ENCODE measurements at regions not wholly inside any gene's neighbourhood (a gene's known extent, or its start where the extent isn't known, plus 50 kb on each side); places are given as distances from the start of the nearest gene placed in this dataset.
A peak's percentile ranks its signal among the peaks of the same experiment; 100 is the strongest.

DNA sequence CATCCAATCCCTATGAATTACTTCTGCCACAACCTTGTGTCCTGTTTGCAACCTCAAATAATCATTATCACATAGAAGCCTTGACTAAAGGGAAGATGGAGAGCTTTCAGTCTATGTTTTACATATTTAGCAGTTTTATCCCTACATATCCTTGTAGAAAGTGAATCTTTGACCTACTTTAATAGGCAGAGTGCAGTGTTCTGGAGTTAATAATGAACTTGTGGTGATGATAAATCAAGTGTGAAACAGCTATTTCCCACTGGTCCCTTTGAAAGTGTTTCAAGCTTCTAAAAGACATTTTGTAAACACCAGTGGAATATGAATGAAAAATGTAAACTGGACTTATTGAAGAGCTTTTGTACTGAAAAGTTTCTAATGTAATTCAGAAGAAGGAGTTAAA, 406.7 kb downstream of the GABRG2 start:
- no peak for TF ChIP-seq ZNF384 (IDR thresholded peaks at IDR 0.05)
- no peak for TF ChIP-seq SP1 (IDR thresholded peaks at IDR 0.05)
- TF ChIP-seq FOXK2 (IDR thresholded peaks at IDR 0.05), result no peak
- TF ChIP-seq TARDBP (IDR thresholded peaks at IDR 0.05), result no peak
- no peak for TF ChIP-seq FOXM1 (IDR thresholded peaks at IDR 0.05; ENCODE audit: borderline replicate concordance)
- POLR2A ChIA-PET, result no interaction called here
- no peak for DNase-seq (ENCODE audit: extremely low spot score)
- CTCF ChIA-PET, result no interaction called here

DNA sequence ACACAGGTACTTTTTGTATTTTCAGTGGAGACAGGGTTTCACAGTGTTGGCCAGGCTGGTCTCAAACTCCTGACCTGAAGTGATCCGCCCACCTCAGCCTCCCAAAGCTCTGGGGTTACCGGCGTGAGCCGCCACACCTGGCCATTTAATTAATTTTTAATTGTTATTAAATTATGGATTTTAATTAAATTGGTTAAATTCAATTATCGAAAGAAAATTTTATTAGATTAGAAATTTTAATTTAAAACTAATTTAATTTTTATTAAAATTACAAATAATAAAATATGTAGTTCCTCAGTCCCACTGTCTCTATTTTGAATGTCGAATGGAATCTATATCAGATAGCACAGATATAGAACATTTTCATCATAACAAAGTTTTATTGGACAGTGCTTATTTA, 416.5 kb downstream of the GABRG2 start:
- TF ChIP-seq ARNT (IDR thresholded peaks at IDR 0.05) (no peak), FOXA1 (IDR thresholded peaks at IDR 0.05) (no peak), HDGF (IDR thresholded peaks at IDR 0.05; ENCODE audit: borderline replicate concordance) (no peak), CTBP1 (IDR thresholded peaks at IDR 0.05; ENCODE audit: borderline replicate concordance) (no peak), FOXM1 (IDR thresholded peaks at IDR 0.05; ENCODE audit: borderline replicate concordance) (no peak)
- DNase-seq (ENCODE audit: extremely low spot score), result no peak
- CTCF ChIA-PET, result interaction anchor here (0.6 kb wide), 1 partner anchor 863 kb away, joined by 3 read pairs; no protein-coding TSS in a partner anchor
- POLR2A ChIA-PET, result no interaction called here

- TF ChIP-seq NFRKB (IDR thresholded peaks at IDR 0.05) (no peak), TARDBP (IDR thresholded peaks at IDR 0.05) (no peak), ELF4 (IDR thresholded peaks at IDR 0.05) (no peak), BHLHE40 (IDR thresholded peaks at IDR 0.05; ENCODE audit: borderline replicate concordance) (no peak), PKNOX1 (IDR thresholded peaks at IDR 0.05) (no peak), ZNF384 (IDR thresholded peaks at IDR 0.05) (no peak), FOXM1 (IDR thresholded peaks at IDR 0.05; ENCODE audit: borderline replicate concordance) (no peak), HDGF (IDR thresholded peaks at IDR 0.05; ENCODE audit: borderline replicate concordance) (no peak)
- POLR2A ChIA-PET, result no interaction called here
- CTCF ChIA-PET, result no interaction called here
These were observed 417.4 kb downstream of the GABRG2 start for GRCh38 chr5:162484986-162485385.

DNA sequence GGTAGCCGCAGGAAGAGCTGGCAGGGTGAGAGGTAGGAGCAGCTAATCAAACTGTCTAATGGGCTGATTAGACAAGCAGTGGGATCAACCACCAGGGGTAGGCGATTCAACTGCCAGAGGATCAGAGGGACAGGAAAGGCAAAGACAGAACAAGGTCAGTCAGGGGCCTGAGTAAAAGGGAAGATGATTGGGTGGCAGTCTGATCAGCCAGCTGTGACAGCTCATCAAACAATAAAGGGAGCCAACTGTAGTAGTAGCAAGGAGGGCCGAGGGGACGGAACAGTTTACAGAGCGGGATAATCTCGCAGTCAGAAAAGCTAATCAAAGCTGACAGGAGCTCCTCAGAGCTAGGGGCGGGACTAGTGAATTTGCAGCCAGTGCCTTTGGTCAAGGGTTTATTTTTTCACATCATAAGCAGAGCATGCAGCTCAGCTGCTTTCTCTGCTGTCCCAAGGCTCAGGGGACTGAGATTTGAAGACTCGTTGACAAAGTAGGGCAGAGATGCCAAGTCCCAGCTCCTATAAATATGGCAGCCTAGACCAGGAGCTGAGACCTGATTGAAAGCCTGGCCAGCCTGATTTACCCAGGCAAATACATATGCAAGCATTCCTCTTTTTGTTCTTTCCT, 418.2 kb downstream of the GABRG2 start:
- peak; percentile 4 for DNase-seq (ENCODE audit: extremely low spot score)
- no peak for TF ChIP-seq SP1 (IDR thresholded peaks at IDR 0.05)
- TF ChIP-seq LEF1 (IDR thresholded peaks at IDR 0.05; ENCODE audit: borderline replicate concordance), result no peak
- TF ChIP-seq ARNT (IDR thresholded peaks at IDR 0.05), result no peak
- TF ChIP-seq CTBP1 (IDR thresholded peaks at IDR 0.05; ENCODE audit: borderline replicate concordance), result no peak
- no peak for TF ChIP-seq SUZ12 (IDR thresholded peaks at IDR 0.05)
- no peak for TF ChIP-seq NFRKB (IDR thresholded peaks at IDR 0.05)
- TF ChIP-seq TARDBP (IDR thresholded peaks at IDR 0.05), result no peak
- TF ChIP-seq FOXK2 (IDR thresholded peaks at IDR 0.05), result no peak
- POLR2A ChIA-PET, result no interaction called here
- CTCF ChIA-PET, result no interaction called here

More at GRCh38 chr5:162484986-162485385, 417.4 kb downstream of the GABRG2 start:
- DNase-seq (ENCODE audit: extremely low spot score), result no peak

- no peak for DNase-seq (ENCODE audit: extremely low spot score)
- ChIA-PET CTCF (no interaction called here), POLR2A (no interaction called here)
- TF ChIP-seq NFRKB (IDR thresholded peaks at IDR 0.05), result no peak
- no peak for TF ChIP-seq ELF4 (IDR thresholded peaks at IDR 0.05)
- no peak for TF ChIP-seq CTBP1 (IDR thresholded peaks at IDR 0.05; ENCODE audit: borderline replicate concordance)
- no peak for TF ChIP-seq FOXA1 (IDR thresholded peaks at IDR 0.05)
- no peak for TF ChIP-seq FOXM1 (IDR thresholded peaks at IDR 0.05; ENCODE audit: borderline replicate concordance)
- TF ChIP-seq PKNOX1 (IDR thresholded peaks at IDR 0.05), result no peak
- TF ChIP-seq FOXK2 (IDR thresholded peaks at IDR 0.05), result no peak
- no peak for TF ChIP-seq HDGF (IDR thresholded peaks at IDR 0.05; ENCODE audit: borderline replicate concordance)
- no peak for TF ChIP-seq ZNF384 (IDR thresholded peaks at IDR 0.05)
- no peak for TF ChIP-seq SUZ12 (IDR thresholded peaks at IDR 0.05)
- TF ChIP-seq L3MBTL2 (conservative IDR thresholded peaks at IDR 0.05), result no peak
- TF ChIP-seq BHLHE40 (IDR thresholded peaks at IDR 0.05; ENCODE audit: borderline replicate concordance), result no peak
- no peak for TF ChIP-seq ARNT (IDR thresholded peaks at IDR 0.05)
- no peak for TF ChIP-seq TARDBP (IDR thresholded peaks at IDR 0.05)
These were observed 420.3 kb downstream of the GABRG2 start for GRCh38 chr5:162487528-162488525.

DNA sequence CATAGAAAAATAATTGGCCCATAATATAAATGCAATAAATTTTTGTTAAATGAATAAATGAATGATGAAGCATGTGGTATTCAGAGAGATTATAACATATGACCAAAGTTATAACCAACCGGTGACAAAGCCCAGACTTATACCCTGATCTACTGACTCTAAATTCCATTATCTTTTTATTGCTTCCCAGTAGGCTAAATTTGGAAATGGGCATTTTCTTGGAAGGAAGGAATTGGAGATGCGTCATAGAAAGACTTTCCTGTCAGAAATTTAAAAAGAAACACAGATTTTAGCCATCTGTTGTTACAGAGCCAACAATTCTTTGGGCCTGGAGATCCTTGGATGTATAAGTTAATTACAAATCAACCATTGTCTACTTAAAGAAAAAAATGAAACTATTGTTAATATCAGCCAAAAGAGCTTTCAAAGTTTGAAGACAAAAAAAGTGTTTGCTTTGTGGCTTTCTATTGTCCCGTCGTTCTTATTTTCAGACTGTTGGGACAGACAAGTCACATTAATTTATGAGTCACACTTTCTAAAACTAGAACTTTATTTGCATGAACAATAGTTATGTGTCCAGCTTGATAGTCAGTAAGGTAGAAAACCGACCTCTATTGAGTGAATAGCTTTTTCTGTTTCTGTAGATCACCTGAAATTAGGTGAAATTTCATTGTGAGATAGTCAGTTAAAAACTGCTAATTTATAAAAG, 428.7 kb downstream of the GABRG2 start:
- TF ChIP-seq LEF1 (IDR thresholded peaks at IDR 0.05; ENCODE audit: borderline replicate concordance) (no peak), CTBP1 (IDR thresholded peaks at IDR 0.05; ENCODE audit: borderline replicate concordance) (no peak)
- no peak for DNase-seq (ENCODE audit: extremely low spot score)
- CTCF ChIA-PET, result no interaction called here
- POLR2A ChIA-PET, result no interaction called here

GRCh38 chr5:162497455-162497854, 429.9 kb downstream of the GABRG2 start:
- ChIA-PET CTCF (no interaction called here), POLR2A (no interaction called here)

More at GRCh38 chr5:162497455-162497854, 429.9 kb downstream of the GABRG2 start:
- no peak for DNase-seq (ENCODE audit: extremely low spot score)
- no peak for TF ChIP-seq TARDBP (IDR thresholded peaks at IDR 0.05)
- no peak for TF ChIP-seq FOXK2 (IDR thresholded peaks at IDR 0.05)
- no peak for TF ChIP-seq L3MBTL2 (conservative IDR thresholded peaks at IDR 0.05)
- TF ChIP-seq BHLHE40 (IDR thresholded peaks at IDR 0.05; ENCODE audit: borderline replicate concordance), result no peak
- no peak for TF ChIP-seq FOXA1 (IDR thresholded peaks at IDR 0.05)
- TF ChIP-seq SUZ12 (IDR thresholded peaks at IDR 0.05), result no peak

Measured in HEK293T (cell line).